GM21528 (cell line): ENCODE measurements at regions not wholly inside any gene's neighbourhood (a gene's known extent, or its start where the extent isn't known, plus 50 kb on each side); places are given as distances from the start of the nearest gene placed in this dataset.

ENCODE experiments used
- ATAC-seq: cut with Tn5 transposase; IDR thresholded peaks from one replicate; pipeline ENCODE4 v1.9.1; 2021; ENCODE audit warnings: mild to moderate bottlenecking, moderate library complexity; ENCODE audit not compliant: unreplicated experiment, low FRiP score

GRCh38 chr4:123893011-123893981, 496.7 kb downstream of the SPRY1 start:
- ATAC-seq, result no peak

- no peak for ATAC-seq
These were observed 500.0 kb downstream of the SPRY1 start for GRCh38 chr4:123896446-123897071.

- ATAC-seq, result no peak
These were observed 502.5 kb downstream of the SPRY1 start for GRCh38 chr4:123898946-123899666.

- no peak for ATAC-seq
These were observed 508.3 kb downstream of the SPRY1 start for GRCh38 chr4:123904882-123905281.

- ATAC-seq, result no peak
These were observed 517.0 kb downstream of the SPRY1 start for GRCh38 chr4:123913598-123913997.

GRCh38 chr4:123916821-123917220, 520.2 kb downstream of the SPRY1 start:
- no peak for ATAC-seq

- no peak for ATAC-seq
These were observed 523.0 kb downstream of the SPRY1 start for GRCh38 chr4:123919576-123920098.

- no peak for ATAC-seq
These were observed 524.7 kb downstream of the SPRY1 start for GRCh38 chr4:123921339-123921738.

GRCh38 chr4:123922847-123923246, 526.3 kb downstream of the SPRY1 start:
- ATAC-seq, result no peak

GRCh38 chr4:123924536-123924935, 527.9 kb downstream of the SPRY1 start:
- no peak for ATAC-seq

GRCh38 chr4:123929565-123929964, 533.0 kb downstream of the SPRY1 start:
- no peak for ATAC-seq

GRCh38 chr4:123930996-123931395, 534.4 kb downstream of the SPRY1 start:
- no peak for ATAC-seq

GRCh38 chr4:123934096-123934495, 537.5 kb downstream of the SPRY1 start:
- ATAC-seq, result no peak

GRCh38 chr4:123936621-123937043, 540.0 kb downstream of the SPRY1 start:
- no peak for ATAC-seq

- ATAC-seq, result no peak
These were observed 541.0 kb downstream of the SPRY1 start for GRCh38 chr4:123937581-123937980.

GRCh38 chr4:123939621-123940020, 543.0 kb downstream of the SPRY1 start:
- no peak for ATAC-seq

GRCh38 chr4:123940604-123941003, 544.0 kb downstream of the SPRY1 start:
- ATAC-seq, result no peak

GRCh38 chr4:123941306-123941705, 544.7 kb downstream of the SPRY1 start:
- no peak for ATAC-seq

- no peak for ATAC-seq
These were observed 547.4 kb downstream of the SPRY1 start for GRCh38 chr4:123943976-123944375.

GRCh38 chr4:123945301-123945700, 548.7 kb downstream of the SPRY1 start:
- no peak for ATAC-seq

GRCh38 chr4:123950530-123950929, 553.9 kb downstream of the SPRY1 start:
- no peak for ATAC-seq
